NCI-H1436 treated with DMSO at 0.1 percent for 48 hours (cell line): ENCODE measurements at regions not wholly inside any gene's neighbourhood (a gene's known extent, or its start where the extent isn't known, plus 50 kb on each side); places are given as distances from the start of the nearest gene placed in this dataset.
"Not testable (repeated sequence)": the region's sequence is repeated elsewhere in the genome, so short reads cannot be mapped to it uniquely, and the experiment has no call there.

ENCODE experiments used
- DNase-seq: peaks from one replicate; lab custom pipeline; 2025; lab: John Stamatoyannopoulos, UW

DNA sequence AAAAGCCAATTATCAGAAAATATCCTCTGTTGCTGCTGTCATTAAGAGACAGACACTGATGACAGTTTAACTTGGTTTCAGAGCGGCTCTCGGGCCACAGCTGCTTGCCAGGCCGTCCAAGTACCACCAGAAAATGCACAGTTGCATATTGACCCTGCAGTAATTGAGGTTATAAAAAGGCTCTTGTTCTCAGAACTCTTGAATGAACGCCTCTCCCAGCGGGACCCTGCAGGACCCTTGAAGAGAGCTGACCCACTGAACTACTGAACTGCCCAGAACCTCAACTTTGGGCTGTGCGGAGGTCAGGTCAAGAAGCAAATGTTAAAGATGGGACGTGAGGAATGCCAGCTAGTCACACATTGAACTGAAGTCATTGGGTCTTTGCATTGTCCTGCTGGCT lies 1559.0 kb upstream of the SLC10A2 start:
- DNase-seq: no peak

DNA sequence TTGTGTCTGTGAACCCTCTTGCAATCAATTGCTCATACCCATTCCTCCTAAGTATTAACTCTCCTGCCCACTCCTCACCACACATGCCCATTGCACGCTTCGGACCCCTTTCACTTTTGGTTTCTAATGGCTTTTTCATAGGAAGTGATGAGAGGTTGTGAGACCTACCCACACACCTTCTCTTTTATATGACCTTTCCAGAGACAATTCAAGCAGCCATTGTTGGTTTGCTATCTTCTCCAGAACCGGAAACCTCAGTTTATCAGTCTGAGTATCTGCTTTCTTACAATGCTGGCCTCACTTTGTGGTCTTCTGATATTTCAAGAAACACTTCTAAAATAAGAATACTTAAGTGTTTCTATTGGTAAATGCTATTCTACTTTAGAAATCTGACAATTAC lies 1550.8 kb upstream of the SLC10A2 start:
- no peak for DNase-seq

DNA sequence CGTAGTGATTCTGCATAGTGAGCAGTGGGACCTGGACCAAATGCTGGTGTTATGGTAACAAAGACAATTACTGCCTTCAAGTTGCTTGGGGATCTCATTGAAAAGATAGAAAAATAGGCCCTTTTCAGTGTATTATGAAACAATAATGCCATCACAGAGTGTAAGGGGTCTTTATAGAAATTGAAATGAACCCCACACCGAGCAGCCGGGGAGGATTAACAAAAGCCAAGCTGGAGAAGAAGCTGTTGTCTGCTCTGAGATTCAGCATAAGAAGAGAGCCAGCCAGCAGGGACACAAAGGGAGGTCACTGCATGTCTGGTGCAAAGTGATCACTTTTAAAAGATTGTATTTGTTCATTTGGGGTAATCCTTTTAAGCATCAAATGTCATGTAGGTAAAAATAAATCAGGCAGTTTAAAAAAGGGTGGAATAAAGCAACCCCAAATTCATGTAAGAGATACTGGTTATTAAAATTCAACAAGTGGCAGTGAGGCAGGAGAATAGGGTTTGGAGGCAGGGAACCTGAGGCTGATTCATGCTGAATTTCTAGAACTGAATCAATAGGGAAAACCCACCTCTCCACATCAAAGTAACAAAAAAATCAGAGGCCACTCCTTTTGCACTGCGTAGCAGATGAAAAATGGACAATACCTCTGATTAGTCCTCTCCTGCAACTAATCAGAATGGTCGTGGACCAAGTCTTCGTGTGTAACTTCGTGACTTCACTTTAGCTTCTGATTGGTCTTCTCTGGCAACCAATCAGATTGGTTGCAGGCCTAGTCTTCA lies 1548.3 kb upstream of the SLC10A2 start:
- no peak for DNase-seq

- DNase-seq: no peak
These were observed 1542.1 kb upstream of the SLC10A2 start for GRCh38 chr13:104608331-104608730.

GRCh38 chr13:104605435-104605834 lies 1539.2 kb upstream of the SLC10A2 start:
- DNase-seq: not testable (repeated sequence)

DNA sequence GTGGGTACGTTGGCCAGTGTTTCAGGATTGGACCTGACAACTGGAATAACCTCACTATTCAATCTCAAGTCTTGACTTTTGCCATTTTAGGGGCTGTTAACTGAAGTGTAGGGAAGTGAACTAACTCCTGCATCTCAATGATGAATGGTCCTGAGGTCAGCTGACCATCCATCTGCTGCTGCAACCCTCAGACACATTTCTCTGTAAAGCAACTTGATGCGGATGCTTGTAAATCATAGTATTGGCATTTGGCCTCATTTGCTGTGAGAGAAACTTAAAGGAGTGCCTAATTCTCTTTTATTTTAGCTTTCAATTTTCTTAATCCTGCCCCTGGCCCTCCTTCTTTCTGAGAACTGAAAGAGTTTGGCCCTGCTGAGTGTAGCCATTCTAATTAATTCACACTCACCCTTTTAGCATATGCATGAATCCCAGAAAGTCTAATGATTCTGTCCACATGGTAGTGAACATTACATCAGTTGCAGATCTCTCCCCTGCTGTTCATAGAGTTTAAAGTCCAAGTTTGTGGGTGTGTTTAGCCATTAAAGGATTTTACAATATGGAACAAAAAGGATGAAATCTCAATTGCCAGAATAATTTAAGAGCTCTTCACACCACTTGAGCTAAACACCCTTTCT lies 1531.4 kb upstream of the SLC10A2 start:
- DNase-seq: no peak

DNA sequence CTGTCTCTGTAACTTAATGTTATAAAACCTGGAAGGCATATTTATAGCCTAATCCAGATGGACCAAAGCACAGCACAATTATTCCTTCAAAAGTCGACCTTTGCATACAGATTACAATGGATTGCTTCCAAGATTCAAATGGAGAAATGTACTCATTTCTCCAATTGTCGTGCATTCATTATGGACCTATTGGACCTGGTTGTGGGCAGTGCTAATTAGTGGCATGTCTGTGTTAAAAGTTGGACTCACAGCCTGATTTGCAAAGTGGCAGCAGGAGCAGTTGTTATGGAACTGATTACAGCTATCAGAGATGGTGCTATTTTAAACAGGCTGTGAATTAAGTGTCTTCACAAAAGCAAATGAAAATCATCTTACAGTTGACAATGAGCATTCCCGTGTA lies 1529.3 kb upstream of the SLC10A2 start:
- DNase-seq: no peak

GRCh38 chr13:104594806-104595205 lies 1528.6 kb upstream of the SLC10A2 start:
- no peak for DNase-seq

DNA sequence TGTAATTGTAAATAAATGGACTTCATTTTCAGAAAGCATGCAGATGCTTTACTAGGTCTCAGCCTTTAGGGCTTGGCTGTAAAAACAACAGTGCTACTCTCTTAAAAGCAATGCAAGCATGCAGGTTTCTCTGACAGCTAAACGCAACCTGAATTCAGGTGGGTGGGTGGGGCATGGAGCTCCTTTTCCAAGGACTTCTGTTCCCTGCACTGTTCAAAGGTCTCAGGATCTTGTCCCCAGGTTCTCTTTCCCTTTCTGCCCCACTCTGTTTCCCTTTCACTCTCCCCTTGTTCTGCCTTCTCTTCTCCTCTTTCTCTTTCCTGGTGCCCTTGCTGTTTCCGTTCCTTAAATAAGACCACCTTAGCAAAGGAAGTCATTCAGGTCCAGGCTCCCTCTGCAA lies 1527.5 kb upstream of the SLC10A2 start:
- no peak for DNase-seq

DNA sequence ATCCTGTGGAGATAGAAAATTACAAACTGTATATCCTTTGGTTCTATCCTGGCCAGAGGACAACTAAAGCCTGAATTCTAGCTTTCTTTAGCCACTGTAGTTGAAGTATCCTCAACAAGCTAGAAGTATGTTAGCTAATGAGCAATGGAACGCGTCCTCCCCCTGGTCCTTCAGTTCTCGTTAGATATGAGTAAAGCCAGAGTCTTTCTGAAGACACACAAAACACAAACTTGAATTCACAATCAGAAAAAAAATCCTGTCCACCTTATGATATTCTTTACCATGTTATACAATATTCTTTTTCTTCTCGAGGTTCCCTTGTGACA lies 1527.0 kb upstream of the SLC10A2 start:
- no peak for DNase-seq

DNA sequence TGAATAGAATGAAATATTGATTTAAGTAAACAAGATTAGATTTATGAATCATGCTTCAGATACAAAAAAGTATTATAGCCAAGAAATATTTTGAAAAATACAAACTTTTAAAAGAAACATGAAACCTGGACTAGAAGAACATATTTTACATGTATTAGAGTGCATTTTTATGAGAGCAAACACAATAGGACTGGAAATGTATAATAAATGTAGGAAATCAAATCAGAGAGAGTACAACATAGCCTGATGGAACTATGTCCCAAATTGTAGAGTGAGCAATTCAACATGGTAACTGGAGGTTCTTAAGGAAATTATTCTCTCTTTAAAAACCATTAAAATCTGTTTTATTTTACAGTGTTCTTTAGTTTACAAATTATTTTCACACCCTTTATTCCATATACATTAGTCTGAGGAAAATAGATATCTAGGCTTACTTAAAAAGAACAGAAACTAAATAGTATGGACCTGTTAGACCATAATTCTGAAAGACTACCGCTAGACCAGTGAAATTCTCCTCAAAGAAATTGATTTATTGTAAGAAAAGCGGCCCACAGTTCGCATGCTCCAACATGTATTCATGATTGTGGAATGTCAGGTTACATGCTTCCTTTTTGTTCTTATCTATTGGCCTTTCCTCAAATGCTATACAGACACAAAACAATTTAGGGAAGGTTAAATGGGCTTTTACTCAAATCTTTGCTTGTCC lies 1526.5 kb upstream of the SLC10A2 start:
- no peak for DNase-seq

DNA sequence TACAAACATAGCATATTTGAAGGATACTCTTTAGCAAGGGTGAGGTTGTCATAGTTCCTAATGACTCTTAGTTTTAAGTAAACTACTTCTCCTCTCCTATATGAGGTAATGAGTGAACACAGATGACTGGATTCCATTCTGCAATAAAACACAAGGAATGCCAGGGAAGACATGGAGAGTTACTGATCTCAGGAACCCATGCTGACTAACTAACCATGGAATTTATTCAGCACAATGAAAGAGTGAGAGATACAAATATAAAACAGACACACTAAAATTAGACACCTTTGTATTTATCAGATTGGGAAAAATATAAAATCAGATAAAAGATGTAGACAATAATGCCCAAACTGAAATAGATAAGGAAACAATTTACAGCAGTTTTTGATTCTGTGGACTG lies 1525.9 kb upstream of the SLC10A2 start:
- no peak for DNase-seq

DNA sequence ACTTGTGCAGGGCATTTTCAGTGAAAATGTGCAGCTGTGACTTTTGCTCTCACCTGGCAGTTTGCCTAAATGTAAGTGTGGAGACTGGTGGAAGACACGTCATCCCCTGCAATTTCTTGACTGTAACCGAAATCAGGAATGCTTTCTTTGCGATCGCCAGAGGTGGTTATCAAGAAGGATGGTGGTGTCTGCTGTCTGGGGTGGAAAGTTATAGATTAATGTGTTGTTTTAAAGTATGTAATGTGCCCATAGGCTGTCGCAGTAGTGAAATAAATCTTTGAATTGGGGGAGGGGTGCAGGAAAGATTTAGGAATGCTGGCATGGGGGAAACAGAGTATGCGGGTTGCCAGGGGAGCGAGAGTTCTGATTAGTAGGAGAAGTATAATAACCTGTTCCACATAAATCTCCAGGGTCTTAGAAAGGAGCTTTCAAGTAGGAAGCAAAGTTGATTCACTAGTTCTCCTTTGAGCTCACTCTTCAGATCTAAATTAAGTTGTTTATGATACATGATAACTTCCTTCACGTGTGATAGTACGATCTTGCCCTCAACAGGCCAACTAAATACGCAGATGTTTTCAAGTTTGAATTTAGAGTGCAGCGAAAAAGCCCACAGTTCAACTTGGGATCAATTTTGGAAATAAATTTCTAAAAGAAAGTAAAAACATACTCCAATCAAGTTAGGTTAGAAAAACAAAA lies 1520.0 kb upstream of the SLC10A2 start:
- DNase-seq: no peak

DNA sequence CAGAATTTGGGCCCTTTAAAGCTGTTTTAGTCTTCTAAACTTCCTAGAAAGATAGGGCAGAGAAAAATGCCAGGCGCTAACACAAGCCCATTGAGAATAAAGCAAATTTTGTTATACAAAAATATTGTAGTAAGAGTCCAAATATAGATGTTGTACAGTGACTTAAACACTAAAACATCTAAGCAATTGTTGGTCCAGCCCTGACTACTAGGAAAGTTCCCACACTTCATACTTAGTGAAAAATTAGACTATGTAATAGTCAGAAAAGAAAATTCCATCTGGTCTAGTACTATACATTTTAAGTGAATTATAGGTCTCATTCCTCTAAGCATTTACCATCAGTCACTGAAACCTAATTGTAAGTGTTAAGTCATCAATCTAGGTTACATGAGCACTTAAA lies 1518.3 kb upstream of the SLC10A2 start:
- no peak for DNase-seq

- DNase-seq: no peak
These were observed 1514.7 kb upstream of the SLC10A2 start for GRCh38 chr13:104580931-104581330.

GRCh38 chr13:104577071-104577815 lies 1511.0 kb upstream of the SLC10A2 start:
- no peak for DNase-seq

DNA sequence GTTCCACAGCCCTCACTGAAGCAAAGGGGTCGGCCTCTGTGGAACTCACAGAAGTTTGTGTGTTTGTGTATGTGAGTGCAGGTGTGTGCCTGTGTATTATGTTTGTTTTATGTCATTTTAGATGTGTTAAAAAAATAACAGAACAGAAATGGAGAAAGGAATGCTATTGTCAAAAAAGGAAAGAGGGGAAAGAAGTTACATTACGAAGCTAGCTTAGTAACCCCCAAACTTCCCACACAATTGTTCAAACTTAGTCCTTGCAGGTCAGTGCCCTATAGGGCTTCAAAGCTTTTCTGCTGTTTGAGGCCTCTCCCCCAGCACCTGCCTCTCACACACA lies 1505.6 kb upstream of the SLC10A2 start:
- DNase-seq: no peak

DNA sequence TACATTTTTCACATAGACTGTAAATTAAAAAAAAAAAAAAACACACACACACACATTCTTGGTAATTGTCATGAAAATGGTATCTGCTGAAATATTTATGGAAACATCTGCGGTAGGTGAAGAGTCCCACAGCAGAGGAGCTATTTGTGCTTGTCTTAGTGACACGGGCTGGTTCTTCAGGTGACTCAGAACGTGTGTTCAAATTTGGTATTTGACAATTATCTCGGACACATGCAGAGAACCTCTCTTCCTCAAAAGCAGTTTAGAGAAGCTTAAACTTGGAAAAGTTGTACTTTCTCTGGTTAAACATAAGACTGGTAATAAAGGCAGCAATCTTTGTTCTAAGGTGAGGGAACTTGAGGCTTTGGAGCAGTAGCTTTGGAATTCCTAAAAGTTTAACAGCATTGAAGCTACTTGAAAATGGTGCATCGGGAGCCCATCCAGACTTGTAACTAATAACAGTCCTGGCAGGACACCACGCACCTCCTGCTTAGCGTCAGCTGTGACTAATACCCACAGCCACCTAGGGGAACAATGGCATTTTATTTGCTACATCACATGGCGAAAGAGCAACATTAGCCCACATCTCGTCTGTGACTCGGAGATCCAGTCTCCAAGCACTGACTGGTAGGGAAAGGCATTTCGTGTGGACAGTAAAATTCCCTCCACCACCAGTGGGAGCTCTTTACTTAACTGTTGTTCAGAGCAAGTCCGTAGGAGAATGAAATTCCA lies 1505.1 kb upstream of the SLC10A2 start:
- DNase-seq: no peak

GRCh38 chr13:104567114-104567513 lies 1500.9 kb upstream of the SLC10A2 start:
- no peak for DNase-seq

GRCh38 chr13:104565888-104566287 lies 1499.7 kb upstream of the SLC10A2 start:
- DNase-seq: no peak

DNA sequence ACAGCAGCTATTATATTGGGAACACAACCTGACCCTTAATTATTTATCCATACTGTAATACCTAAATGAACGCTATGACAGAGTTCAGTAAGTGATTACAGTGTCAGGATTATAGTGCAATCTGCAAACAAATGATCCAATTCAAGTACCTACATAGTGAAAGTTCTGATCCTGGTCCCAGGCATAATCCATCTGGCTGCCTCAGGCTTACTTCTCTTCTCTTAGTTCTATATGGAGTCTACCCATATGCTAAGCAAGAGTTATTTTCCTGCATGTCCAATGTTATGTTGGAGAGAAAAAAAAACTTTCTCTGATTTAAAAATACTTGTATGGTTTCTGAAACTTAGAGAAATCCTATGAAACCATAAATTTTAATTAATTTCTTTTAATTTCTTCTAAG lies 1487.7 kb upstream of the SLC10A2 start:
- no peak for DNase-seq
